ENCODE measurements at regions not wholly inside any gene's neighbourhood (a gene's known extent, or its start where the extent isn't known, plus 50 kb on each side); places are given as distances from the start of the nearest gene placed in this dataset.

DNA sequence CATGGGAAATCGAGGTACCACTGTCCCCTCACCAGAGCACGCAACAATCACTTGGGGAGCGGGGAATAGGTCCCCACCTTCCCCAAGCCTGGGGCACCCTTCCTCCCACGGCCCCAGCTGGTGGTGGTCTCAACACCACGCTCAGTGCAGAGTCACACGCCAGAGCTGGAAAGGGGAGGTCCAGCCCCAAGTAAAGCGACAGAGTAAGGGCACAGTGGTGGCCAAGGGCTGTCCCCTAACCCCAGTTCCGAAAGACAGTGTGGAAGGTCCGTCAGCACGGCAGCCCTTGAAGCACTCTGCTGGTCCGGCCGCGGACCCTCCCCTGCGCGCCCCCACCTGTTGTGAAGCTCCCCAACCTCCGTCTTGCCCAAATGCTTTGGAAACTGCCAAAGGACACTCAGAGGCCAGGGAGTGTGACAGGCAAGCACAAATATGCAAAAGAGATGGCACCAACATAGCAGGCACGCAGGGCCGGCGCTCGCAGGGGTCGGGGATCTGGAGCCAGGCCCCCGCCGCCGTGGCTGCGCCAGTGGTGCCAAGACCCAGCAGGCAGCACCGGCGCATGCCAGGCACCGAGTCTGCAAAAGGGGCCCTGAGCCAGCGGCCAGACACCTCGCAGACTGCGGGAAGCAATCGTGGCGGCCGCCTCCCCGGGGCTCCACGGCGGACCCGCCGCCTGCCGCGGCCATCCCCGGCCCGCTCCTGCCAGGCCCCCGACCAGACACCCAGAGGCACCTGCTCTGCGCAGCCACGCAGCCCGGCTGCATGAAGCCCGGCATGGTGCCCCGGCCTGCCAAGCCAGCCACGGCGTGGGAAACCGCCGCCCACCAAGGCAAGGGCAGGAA, 51.6 kb upstream of the SRRM3 start:
- H3K4me2 ChIP-seq (ENCODE audit: control insufficient read depth, extremely low read depth, insufficient read depth, low read depth, low read length) = no peak overlapping the region
- H3K4me1 ChIP-seq (ENCODE audit: control insufficient read depth, extremely low read depth, insufficient read depth, low read length) = no peaks in the 10 kb centered on the region
- H3K9me3 ChIP-seq (ENCODE audit: control insufficient read depth, low read depth, low read length) = no peaks in the 10 kb centered on the region
- H3K4me3 ChIP-seq (ENCODE audit: control insufficient read depth in 2 of 3, extremely low read depth in 1 of 3, insufficient read depth in 2 of 3, low read depth in 1 of 3, low read length in 3 of 3) = no peak overlapping the region
- H3K9ac ChIP-seq (ENCODE audit: control insufficient read depth, extremely low read depth, insufficient read depth, low read length) = no peak overlapping the region
- no peaks in the 10 kb centered on the region for H3K36me3 ChIP-seq (ENCODE audit: control insufficient read depth in 2 of 2, extremely low read depth in 1 of 2, insufficient read depth in 2 of 2, low read length in 2 of 2)
- TF ChIP-seq EZH2 (IDR thresholded peaks at IDR 0.05; ENCODE audit: low read length) = no peak
- TF ChIP-seq, protein P1, sequence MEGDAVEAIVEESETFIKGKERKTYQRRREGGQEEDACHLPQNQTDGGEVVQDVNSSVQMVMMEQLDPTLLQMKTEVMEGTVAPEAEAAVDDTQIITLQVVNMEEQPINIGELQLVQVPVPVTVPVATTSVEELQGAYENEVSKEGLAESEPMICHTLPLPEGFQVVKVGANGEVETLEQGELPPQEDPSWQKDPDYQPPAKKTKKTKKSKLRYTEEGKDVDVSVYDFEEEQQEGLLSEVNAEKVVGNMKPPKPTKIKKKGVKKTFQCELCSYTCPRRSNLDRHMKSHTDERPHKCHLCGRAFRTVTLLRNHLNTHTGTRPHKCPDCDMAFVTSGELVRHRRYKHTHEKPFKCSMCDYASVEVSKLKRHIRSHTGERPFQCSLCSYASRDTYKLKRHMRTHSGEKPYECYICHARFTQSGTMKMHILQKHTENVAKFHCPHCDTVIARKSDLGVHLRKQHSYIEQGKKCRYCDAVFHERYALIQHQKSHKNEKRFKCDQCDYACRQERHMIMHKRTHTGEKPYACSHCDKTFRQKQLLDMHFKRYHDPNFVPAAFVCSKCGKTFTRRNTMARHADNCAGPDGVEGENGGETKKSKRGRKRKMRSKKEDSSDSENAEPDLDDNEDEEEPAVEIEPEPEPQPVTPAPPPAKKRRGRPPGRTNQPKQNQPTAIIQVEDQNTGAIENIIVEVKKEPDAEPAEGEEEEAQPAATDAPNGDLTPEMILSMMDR (optimal IDR thresholded peaks at IDR 0.05 in 1 of 3, IDR thresholded peaks at IDR 0.05 in 1 of 3, conservative IDR thresholded peaks at IDR 0.05 in 1 of 3; ENCODE audit: extremely low read depth in 1 of 3, insufficient read depth in 2 of 3, low read length in 3 of 3) = no peak
- no peak overlapping the region for H3K27ac ChIP-seq (ENCODE audit: control insufficient read depth, insufficient read depth, low read length)
- FAIRE-seq = no peak
- no peaks in the 10 kb centered on the region for H3K9me1 ChIP-seq (ENCODE audit: control insufficient read depth, extremely low read depth, insufficient read depth, low read length)
- H3K79me2 ChIP-seq (ENCODE audit: control insufficient read depth, insufficient read depth, low read length) = no peaks in the 10 kb centered on the region
- H2AFZ ChIP-seq (ENCODE audit: control insufficient read depth, low read length) = no peak overlapping the region
- no peak for DNase-seq (ENCODE audit: low read depth, low spot score)
- no peaks in the 10 kb centered on the region for H3K27me3 ChIP-seq (ENCODE audit: control insufficient read depth, extremely low read depth, insufficient read depth, low read length)
- dilution Hi-C loops (cut with MboI; ENCODE audit: extremely low pct_ligation_motif_present, low sequenced_read_pairs) = no loop called here
- no peaks in the 10 kb centered on the region for H4K20me1 ChIP-seq (ENCODE audit: control insufficient read depth, extremely low read depth, insufficient read depth, low read length)
